GM12878 (cell line): ENCODE measurements at regions not wholly inside any gene's neighbourhood (a gene's known extent, or its start where the extent isn't known, plus 50 kb on each side); places are given as distances from the start of the nearest gene placed in this dataset.

Experiments
- ATAC-seq: fragments of 200-7000 bp; cut with Tn5 transposase; 3 replicates; pipeline ENCODE4 v1.9.1; 2020; ENCODE audit warnings: mild to moderate bottlenecking, moderate library complexity
- BruUV-seq: library from RNA; stranded (reverse); fragments of 400-500 nt; replicated peaks from 2 replicates; lab custom pipeline; 2021; lab: Mats Ljungman, UMichigan
- CTCF ChIA-PET: fragments of 300-600 bp; sonication (Branson Sonifier 250); formaldehyde crosslinking; extraction: SDS; loops from one replicate; lab custom pipeline; 2021; ENCODE audit warnings: inconsistent platforms; lab: Yijun Ruan, JAX
- POLR2A ChIA-PET: fragments of 350-600 bp; formaldehyde crosslinking; extraction: SDS; loops from one replicate; lab custom pipeline; 2021; ENCODE audit warnings: inconsistent platforms; lab: Charles Lee
- RAD21 ChIA-PET: fragments of 300-600 bp; sonication (Branson Sonifier 250); formaldehyde crosslinking; loops from one replicate; lab custom pipeline; 2023; ENCODE audit warnings: antibody characterized with exemption; ENCODE audit not compliant: unreplicated experiment; lab: Charles Lee
- SMC1A ChIA-PET: fragments of 300-600 bp; sonication (Branson Sonifier 250); formaldehyde crosslinking; loops from one replicate; lab custom pipeline; 2023; ENCODE audit not compliant: unreplicated experiment, uncharacterized antibody; lab: Charles Lee
- DNase-seq: peaks from one replicate; pipeline ENCODE4 v3.0.0-alpha.2; 2011; ENCODE audit warnings: low read depth, low spot score
- FAIRE-seq: peaks from 3 replicates; lab custom pipeline; 2011; peaks lifted over from hg19 to GRCh38; lab: Jason Lieb, UNC
- H2AFZ ChIP-seq: 2 replicates; pipeline ENCODE4 v1.6.0; 2011; ENCODE audit warnings: low read depth, low read length, control low read depth; ENCODE audit not compliant: control insufficient read depth
- H3K27ac ChIP-seq: 2 replicates; pipeline ENCODE4 v1.5.1; 2011; ENCODE audit warnings: control low read depth; ENCODE audit not compliant: control insufficient read depth, insufficient read depth
- H3K27me3 ChIP-seq, 2 experiments: replicated peaks in 1 of 2; 2 replicates each; pipeline versions ENCODE4 v1.6.0 to v1.6.1; 2011; ENCODE audit warnings: low read length in 1 of 2; ENCODE audit not compliant: control insufficient read depth in 2 of 2, insufficient read depth in 2 of 2
- H3K36me3 ChIP-seq, 2 experiments: 2 replicates each; pipeline ENCODE4 v1.5.1; 2011; ENCODE audit warnings: low read length in 1 of 2; ENCODE audit not compliant: control insufficient read depth in 2 of 2, insufficient read depth in 2 of 2
- H3K4me1 ChIP-seq: 2 replicates; pipeline ENCODE4 v1.6.1; 2011; ENCODE audit warnings: mild to moderate bottlenecking, low read length, moderate library complexity, mixed read lengths; ENCODE audit not compliant: control insufficient read depth, insufficient read depth
- H3K4me2 ChIP-seq: 2 replicates; pipeline ENCODE4 v1.6.0; 2011; ENCODE audit warnings: control low read depth; ENCODE audit not compliant: control insufficient read depth, insufficient read depth
- H3K4me3 ChIP-seq: fragments of 200-600 bp; sonication (generic); 2 replicates; pipeline ENCODE4 v1.5.1; 2016
- H3K79me2 ChIP-seq: 2 replicates; pipeline ENCODE4 v1.6.0; 2011; ENCODE audit warnings: low read length; ENCODE audit not compliant: control insufficient read depth, insufficient read depth
- H3K9ac ChIP-seq: 2 replicates; pipeline ENCODE4 v1.8.0; 2011; ENCODE audit warnings: low read length, control low read depth, mixed read lengths; ENCODE audit not compliant: control insufficient read depth, insufficient read depth
- H3K9me3 ChIP-seq: replicated peaks from 3 replicates; pipeline ENCODE4 v1.5.1; 2011; ENCODE audit warnings: mild to moderate bottlenecking, low read length; ENCODE audit not compliant: control insufficient read depth, insufficient read depth
- H4K20me1 ChIP-seq: 2 replicates; pipeline ENCODE4 v1.6.0; 2011; ENCODE audit not compliant: control insufficient read depth, insufficient read depth
- CREB1 ChIP-seq: IDR thresholded peaks from 2 replicates; pipeline ENCODE4 v1.6.1; 2012; ENCODE audit warnings: low read depth, mild to moderate bottlenecking, inconsistent platforms
- FOXK2 ChIP-seq: fragments of 450-650 bp; IDR thresholded peaks from 2 replicates; pipeline ENCODE4 v1.6.1; 2017; ENCODE audit warnings: mild to moderate bottlenecking, moderate library complexity
- FOXM1 ChIP-seq: IDR thresholded peaks from 2 replicates; pipeline ENCODE4 v1.6.1; 2012; ENCODE audit warnings: low read depth, mild to moderate bottlenecking, inconsistent platforms, low read length, moderate library complexity
- KAT2A ChIP-seq: conservative IDR thresholded peaks from 2 replicates; pipeline ENCODE4 v1.6.1; 2011; ENCODE audit warnings: low read depth, low read length; ENCODE audit not compliant: control insufficient read depth
- MTA3 ChIP-seq: IDR thresholded peaks from 2 replicates; pipeline ENCODE4 v1.6.1; 2012; ENCODE audit warnings: low read length, inconsistent platforms, borderline replicate concordance
- PML ChIP-seq: IDR thresholded peaks from 2 replicates; pipeline ENCODE4 v1.6.1; 2012; ENCODE audit warnings: low read length, inconsistent platforms
- POLR2A ChIP-seq: IDR thresholded peaks from 2 replicates; pipeline ENCODE4 v1.6.1; 2011; ENCODE audit warnings: low read depth, mild to moderate bottlenecking, low read length
- RELA ChIP-seq: fragments of 450-650 bp; IDR thresholded peaks from 2 replicates; pipeline ENCODE4 v1.8.0; 2014; ENCODE audit warnings: borderline replicate concordance; ENCODE audit not compliant: partially characterized antibody
- SIN3A ChIP-seq: IDR thresholded peaks from 2 replicates; pipeline ENCODE4 v1.6.1; 2012; ENCODE audit warnings: low read depth, low read length, improper control_type of control experiment
- SMC3 ChIP-seq: IDR thresholded peaks from 2 replicates; pipeline ENCODE4 v1.6.1; 2011; ENCODE audit warnings: low read length, improper control_type of control experiment, borderline replicate concordance
- SREBF2 ChIP-seq: IDR thresholded peaks from 2 replicates; pipeline ENCODE4 v1.6.1; 2012; ENCODE audit warnings: mild to moderate bottlenecking, low read length
- SUPT20H ChIP-seq: IDR thresholded peaks from 2 replicates; pipeline ENCODE4 v1.6.1; 2011; ENCODE audit warnings: low read depth, mild to moderate bottlenecking, low read length, moderate library complexity, borderline replicate concordance; ENCODE audit not compliant: control insufficient read depth
- TCF12 ChIP-seq: IDR thresholded peaks from 2 replicates; pipeline ENCODE4 v1.6.1; 2011; ENCODE audit warnings: low read depth, mild to moderate bottlenecking, low read length
- TCF7 ChIP-seq: IDR thresholded peaks from 2 replicates; pipeline ENCODE4 v1.6.1; 2014; ENCODE audit warnings: antibody characterized with exemption, borderline replicate concordance
- WRNIP1 ChIP-seq: IDR thresholded peaks from 2 replicates; pipeline ENCODE4 v1.6.1; 2011; ENCODE audit warnings: low read depth, low read length, improper control_type of control experiment, borderline replicate concordance
- WGBS: methylation state at CpG from one replicate; pipeline ENCODE4 v1.1.6; 2016; ENCODE audit warnings: low lambda C conversion rate; ENCODE audit not compliant: insufficient replicate concordance, insufficient coverage; ENCODE audit errors: missing lambda C conversion rate; 5-methylcytosine and 5-hydroxymethylcytosine counted together
- in situ Hi-C: fragments of 300-500 bp; cut with MboI; formaldehyde crosslinking; loops from 9 replicates; pipeline ENCODE4 v1.14.3; 2018; ENCODE audit warnings: mixed read lengths
- intact Hi-C: fragments of 100-400 bp; cut with micrococcal nuclease; formaldehyde crosslinking; loops from one replicate; pipeline ENCODE4 v1.14.2; 2022; ENCODE audit not compliant: unreplicated experiment
- TF ChIP-seq, protein P1 (sequence below): IDR thresholded peaks from 2 replicates; pipeline ENCODE4 v1.6.1; 2012; ENCODE audit warnings: low read depth, low read length, improper control_type of control experiment
- TF ChIP-seq, protein P2 (sequence below): fragments of 450-650 bp; conservative IDR thresholded peaks from 2 replicates; pipeline ENCODE4 v1.6.1; 2017; ENCODE audit warnings: mild to moderate bottlenecking, moderate library complexity

DNA sequence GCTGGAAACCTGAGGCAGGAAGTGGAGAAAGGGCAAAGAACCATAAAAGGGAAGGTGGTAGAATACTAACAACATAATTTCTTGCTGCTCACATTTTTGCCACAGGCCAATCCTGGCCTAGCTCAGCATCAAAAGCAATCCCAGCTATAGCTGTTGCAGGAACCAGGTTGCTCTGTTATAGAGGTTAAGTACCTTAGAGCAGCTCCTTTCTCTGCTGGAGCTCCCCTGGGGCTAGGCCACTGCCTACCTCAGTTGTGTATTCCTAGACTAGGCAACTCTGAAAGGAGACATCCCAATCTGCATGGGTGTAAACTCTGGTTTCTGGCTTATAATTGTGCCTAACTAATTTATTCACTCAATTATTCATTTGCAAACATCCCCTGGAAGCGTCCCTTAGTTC lies 108.4 kb downstream of the ZNF365 start:
- no peak overlapping the region for H2AFZ ChIP-seq
- ChIA-PET SMC1A (interaction anchor here (0.6 to 1.5 kb wide), 2 partner anchors 9 to 882 kb away, joined by 3 read pairs; no protein-coding TSS in a partner anchor), POLR2A (no interaction called here), RAD21 (interaction anchor here (1.0 kb wide), 1 partner anchor 9 kb away, joined by 3 read pairs; no protein-coding TSS in a partner anchor), CTCF (interaction anchor here (1.0 to 1.4 kb wide), 3 partner anchors 9 to 675 kb away, joined by 3 to 4 read pairs (median 4); no protein-coding TSS in a partner anchor)
- no peaks in the 10 kb centered on the region for H4K20me1 ChIP-seq
- in situ Hi-C loops = no loop called here
- BruUV-seq = no TSS peak
- no peak for DNase-seq
- 4% methylated on average over 1 of the region's 1 CpG for WGBS
- H3K9ac ChIP-seq = no peak overlapping the region
- no peak overlapping the region for H3K27ac ChIP-seq
- no peak overlapping the region for H3K4me3 ChIP-seq
- peaks cover 1% of the 10 kb centered on the region; the same call in 1 of the 3 replicates for H3K9me3 ChIP-seq
- no peak for FAIRE-seq
- no peak for ATAC-seq
- TF ChIP-seq PML (no peak), KAT2A (no peak), RELA (no peak), CREB1 (no peak)
- H3K4me1 ChIP-seq = no peaks in the 10 kb centered on the region
- H3K79me2 ChIP-seq = no peaks in the 10 kb centered on the region
- H3K27me3 ChIP-seq = peaks cover 0 to 2% of the 10 kb centered on the region in 2 experiments; a peak in 1 of 4 replicates
- no peak overlapping the region for H3K4me2 ChIP-seq
- intact Hi-C loops = no loop called here
- no peaks in the 10 kb centered on the region for H3K36me3 ChIP-seq

DNA sequence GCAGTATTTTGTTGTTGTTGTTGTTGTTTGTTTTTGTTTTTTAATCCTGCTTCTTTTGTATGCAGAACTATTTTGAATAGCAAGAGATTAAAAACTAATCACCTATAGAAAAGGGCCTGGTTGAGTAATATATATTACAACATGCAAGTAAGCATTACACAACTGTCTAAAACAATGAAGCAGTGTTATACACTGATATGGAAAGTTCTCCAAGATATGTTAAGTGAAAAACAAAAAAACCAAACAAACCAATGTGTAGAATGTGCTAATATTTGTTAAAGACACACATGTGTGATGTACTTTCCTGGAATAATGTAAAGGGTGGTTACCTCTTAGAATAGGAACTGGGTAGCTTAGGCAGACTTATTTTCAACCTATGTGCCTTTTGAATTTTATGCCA lies 117.4 kb downstream of the ZNF365 start:
- ATAC-seq (no peak), DNase-seq (no peak), FAIRE-seq (no peak)
- no peak overlapping the region for H2AFZ ChIP-seq
- H3K4me2 ChIP-seq = no peak overlapping the region
- no peak overlapping the region for H3K27ac ChIP-seq
- SMC1A ChIA-PET = interaction anchor here (0.6 to 3.2 kb wide), 36 partner anchors 10 to 1169 kb away, joined by 3 to 33 read pairs (median 4); partner anchors contain the start of gene EGR2
- no peak overlapping the region for H3K4me3 ChIP-seq
- H3K4me1 ChIP-seq = no peaks in the 10 kb centered on the region
- H3K9ac ChIP-seq = no peak overlapping the region
- CTCF ChIA-PET = interaction anchor here (0.7 to 4.3 kb wide), 38 partner anchors 9 to 675 kb away, joined by 3 to 36 read pairs (median 4); no protein-coding TSS in a partner anchor
- intact Hi-C loops (no loop called here), in situ Hi-C loops (no loop called here)
- no peaks in the 10 kb centered on the region for H3K36me3 ChIP-seq
- RAD21 ChIA-PET = interaction anchor here (0.6 to 3.0 kb wide), 29 partner anchors 8 to 666 kb away, joined by 3 to 44 read pairs (median 4); partner anchors contain the start of gene NRBF2
- no peaks in the 10 kb centered on the region for H4K20me1 ChIP-seq
- no peaks in the 10 kb centered on the region; a peak in 1 of 4 replicates for H3K27me3 ChIP-seq
- BruUV-seq = no TSS peak
- no peaks in the 10 kb centered on the region for H3K9me3 ChIP-seq
- H3K79me2 ChIP-seq = no peaks in the 10 kb centered on the region
- POLR2A ChIA-PET = interaction anchor here (0.7 kb wide), 1 partner anchor 102 kb away, joined by 3 read pairs; no protein-coding TSS in a partner anchor
- no peak for TF ChIP-seq WRNIP1
- TF ChIP-seq SIN3A = no peak
- TF ChIP-seq POLR2A = no peak
- TF ChIP-seq FOXK2 = no peak
- no peak for TF ChIP-seq SMC3
- TF ChIP-seq, protein P1, sequence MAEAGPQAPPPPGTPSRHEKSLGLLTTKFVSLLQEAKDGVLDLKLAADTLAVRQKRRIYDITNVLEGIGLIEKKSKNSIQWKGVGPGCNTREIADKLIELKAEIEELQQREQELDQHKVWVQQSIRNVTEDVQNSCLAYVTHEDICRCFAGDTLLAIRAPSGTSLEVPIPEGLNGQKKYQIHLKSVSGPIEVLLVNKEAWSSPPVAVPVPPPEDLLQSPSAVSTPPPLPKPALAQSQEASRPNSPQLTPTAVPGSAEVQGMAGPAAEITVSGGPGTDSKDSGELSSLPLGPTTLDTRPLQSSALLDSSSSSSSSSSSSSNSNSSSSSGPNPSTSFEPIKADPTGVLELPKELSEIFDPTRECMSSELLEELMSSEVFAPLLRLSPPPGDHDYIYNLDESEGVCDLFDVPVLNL = no peak
- TF ChIP-seq KAT2A = no peak
- TF ChIP-seq SUPT20H = no peak
- TF ChIP-seq MTA3 = no peak
- TF ChIP-seq TCF12 = no peak
- no peak for TF ChIP-seq TCF7
- no peak for TF ChIP-seq SREBF2
- TF ChIP-seq, protein P2, sequence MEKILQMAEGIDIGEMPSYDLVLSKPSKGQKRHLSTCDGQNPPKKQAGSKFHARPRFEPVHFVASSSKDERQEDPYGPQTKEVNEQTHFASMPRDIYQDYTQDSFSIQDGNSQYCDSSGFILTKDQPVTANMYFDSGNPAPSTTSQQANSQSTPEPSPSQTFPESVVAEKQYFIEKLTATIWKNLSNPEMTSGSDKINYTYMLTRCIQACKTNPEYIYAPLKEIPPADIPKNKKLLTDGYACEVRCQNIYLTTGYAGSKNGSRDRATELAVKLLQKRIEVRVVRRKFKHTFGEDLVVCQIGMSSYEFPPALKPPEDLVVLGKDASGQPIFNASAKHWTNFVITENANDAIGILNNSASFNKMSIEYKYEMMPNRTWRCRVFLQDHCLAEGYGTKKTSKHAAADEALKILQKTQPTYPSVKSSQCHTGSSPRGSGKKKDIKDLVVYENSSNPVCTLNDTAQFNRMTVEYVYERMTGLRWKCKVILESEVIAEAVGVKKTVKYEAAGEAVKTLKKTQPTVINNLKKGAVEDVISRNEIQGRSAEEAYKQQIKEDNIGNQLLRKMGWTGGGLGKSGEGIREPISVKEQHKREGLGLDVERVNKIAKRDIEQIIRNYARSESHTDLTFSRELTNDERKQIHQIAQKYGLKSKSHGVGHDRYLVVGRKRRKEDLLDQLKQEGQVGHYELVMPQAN = no peak
- TF ChIP-seq FOXM1 = no peak
